ENCODE measurements at regions not wholly inside any gene's neighbourhood (a gene's known extent, or its start where the extent isn't known, plus 50 kb on each side); places are given as distances from the start of the nearest gene placed in this dataset.

- DNase-seq: no peak
Measured at GRCh38 chr3:80141557-80141956, 373.8 kb upstream of the ROBO1 start.

GRCh38 chr3:80116281-80116680, 348.5 kb upstream of the ROBO1 start:
- no peak for DNase-seq

DNA sequence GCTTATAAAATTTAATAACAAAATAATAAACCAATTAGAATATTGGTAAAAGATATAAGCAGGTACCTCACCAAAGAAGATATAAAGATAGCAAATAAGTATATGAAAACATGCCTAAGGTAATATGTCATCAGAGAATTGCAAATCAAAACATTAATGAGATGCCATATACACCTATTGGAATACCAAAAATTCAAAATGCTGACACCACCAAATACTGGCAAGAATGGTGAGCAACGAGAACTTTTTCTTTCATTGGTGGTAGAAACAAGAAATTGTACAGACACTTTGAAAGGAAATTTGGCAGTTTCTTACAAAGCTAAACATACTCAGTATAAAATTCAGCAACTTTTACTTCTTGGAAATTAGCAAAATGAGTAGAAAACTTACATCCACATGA, 346.9 kb upstream of the ROBO1 start:
- no peak for DNase-seq

DNA sequence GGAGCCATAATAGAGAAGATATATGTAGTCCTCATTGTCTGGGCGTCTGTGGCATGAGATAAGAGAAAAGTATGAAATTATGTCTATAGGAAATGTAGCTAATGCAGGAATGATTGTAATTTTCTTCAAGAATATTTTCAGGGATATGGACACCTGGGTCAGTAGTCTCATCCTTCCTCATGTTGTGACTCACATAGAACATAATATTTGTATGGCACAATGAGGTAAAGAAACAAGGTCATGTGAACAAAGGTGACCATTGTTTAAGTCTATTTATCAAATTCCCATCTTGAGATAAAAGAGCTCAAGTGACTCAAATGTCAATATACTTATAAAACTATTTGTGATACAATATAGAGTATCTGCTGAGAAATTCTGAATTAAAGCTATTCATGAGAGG, 345.5 kb upstream of the ROBO1 start:
- DNase-seq: no peak

GRCh38 chr3:80099559-80100066, 331.8 kb upstream of the ROBO1 start:
- no peak for DNase-seq

DNA sequence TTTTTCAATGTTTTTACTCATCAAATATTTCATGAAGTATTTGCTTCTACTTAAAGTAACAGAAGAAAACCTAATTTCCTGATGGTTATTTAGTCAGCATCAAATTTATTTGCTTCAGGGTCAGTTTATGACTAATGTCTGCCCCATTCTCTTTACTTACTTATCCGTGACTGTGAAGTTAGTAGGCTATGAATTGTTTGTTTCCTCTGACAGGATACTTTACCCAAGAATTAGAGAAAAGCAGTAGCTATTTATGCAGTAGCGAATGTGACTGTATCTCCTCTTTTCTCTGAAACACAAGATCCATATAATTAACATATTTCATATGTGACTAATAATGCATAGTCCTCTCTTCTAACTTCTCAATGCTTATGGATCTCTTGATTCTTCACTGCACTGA, 329.9 kb upstream of the ROBO1 start:
- DNase-seq: no peak

- no peak for DNase-seq
Measured at GRCh38 chr3:80096909-80097308, 329.1 kb upstream of the ROBO1 start.

DNA sequence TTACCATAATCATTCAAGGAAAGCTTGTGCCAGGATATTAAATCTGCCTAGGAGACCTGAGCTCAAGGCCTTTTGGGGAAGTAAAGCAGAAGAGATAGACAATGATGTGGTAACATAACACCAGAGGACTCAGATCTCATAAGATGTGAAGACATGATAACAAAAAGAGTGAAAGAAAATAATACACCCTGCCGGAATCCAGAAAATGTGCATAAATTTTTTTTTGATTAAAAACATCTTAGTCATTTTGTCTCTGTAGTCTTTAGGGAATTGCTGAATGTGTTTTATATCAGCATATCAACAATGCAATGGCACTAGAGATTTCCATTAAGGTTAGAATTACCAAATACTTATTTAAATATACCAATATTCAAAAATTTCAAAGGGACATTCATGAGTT, 326.8 kb upstream of the ROBO1 start:
- DNase-seq: peak; percentile 40 to 41

DNA sequence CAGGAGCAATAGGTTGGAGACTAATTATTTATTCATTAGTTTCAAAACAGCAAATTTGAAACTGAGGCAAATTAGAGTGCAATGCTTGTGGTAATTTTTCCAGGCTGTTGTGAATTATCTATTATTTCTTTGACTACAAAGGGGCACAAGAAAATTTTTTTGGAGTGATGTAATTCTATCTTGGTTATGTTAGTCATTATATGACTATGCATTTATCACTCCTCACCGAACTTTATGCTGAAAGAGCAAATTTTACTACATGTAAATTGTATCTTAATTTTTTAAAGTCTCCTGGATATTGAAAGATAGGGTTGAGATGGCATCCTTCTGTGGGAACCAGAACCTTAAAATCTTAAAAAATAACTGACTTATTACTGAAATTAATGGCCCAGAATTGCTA, 320.0 kb upstream of the ROBO1 start:
- DNase-seq: no peak

DNA sequence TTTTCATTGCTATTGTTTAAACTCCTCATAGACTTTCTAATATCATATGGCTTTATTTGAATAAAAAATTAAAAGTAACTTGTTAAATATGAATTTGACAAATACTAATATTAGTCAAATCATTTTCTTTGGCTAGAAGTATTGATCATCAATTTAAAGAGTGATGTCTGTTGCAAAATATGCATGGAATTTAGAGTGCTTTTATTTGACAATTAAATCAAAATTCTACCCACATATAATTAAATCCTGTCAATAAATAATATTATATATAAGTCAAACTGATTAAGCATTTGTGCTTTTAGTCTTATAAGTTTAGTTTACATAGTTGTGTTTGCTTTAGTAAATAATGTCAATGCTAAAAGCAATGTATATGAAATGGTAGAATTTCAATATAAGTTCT, 318.6 kb upstream of the ROBO1 start:
- no peak for DNase-seq

- DNase-seq: no peak
Measured at GRCh38 chr3:80079886-80080285, 312.1 kb upstream of the ROBO1 start.

DNA sequence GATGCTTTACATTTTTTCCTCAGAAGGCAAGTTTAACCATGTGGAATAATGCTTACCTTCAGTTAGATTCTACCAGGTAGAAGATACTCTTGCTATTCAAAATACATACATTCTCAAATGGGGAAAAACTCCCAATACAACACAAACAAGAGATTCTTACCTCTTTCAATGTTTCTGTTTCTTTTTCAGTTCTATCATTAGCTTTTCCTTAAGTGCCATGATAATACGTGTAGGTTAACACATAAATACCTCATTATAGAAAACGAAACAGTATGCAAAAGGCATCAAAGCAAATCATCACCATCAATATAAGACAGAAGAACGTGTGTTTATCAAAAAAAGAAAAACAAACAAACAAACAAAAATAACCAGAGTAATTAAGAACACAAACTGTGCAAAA, 300.7 kb upstream of the ROBO1 start:
- no peak for DNase-seq

GRCh38 chr3:80063535-80063934, 295.7 kb upstream of the ROBO1 start:
- no peak for DNase-seq

DNA sequence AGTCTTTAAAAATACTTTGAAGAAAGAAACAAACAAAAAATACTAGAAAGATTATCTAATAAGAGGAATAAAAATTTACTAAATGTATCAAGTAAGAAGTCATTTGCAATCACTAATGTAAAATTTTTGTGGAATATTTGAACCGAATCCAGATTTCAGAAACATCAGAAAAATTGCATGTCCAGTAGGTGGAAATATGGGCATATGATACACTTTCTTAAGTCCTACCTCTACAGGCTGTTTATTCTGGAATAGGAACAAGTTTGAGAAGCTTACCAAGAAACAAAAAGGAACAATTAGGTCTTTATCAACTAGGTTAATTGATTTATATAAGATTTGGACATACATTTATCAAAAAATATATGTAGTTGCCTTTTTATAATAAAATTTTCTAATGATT, 292.9 kb upstream of the ROBO1 start:
- DNase-seq: no peak

DNA sequence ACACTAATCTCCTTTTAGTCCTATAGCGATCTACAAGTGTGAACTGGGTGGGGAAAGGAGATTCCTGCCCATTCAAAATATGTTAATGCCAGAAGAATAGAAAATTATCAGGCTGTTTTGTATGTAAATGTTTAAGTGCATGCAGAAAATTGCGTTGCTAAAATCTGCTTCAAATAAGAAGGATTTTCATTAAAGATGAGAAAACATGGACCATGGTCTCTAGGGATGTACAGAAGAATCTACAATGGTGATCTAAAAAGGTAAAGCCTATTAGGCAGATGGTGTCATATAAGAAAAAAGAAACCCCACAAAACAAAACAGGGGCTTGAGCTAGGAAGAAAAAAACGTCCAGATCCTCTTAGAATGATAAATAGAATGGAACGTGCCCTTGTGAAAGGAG, 287.5 kb upstream of the ROBO1 start:
- no peak for DNase-seq

- DNase-seq: no peak
Measured at GRCh38 chr3:80052271-80052670, 284.5 kb upstream of the ROBO1 start.

DNA sequence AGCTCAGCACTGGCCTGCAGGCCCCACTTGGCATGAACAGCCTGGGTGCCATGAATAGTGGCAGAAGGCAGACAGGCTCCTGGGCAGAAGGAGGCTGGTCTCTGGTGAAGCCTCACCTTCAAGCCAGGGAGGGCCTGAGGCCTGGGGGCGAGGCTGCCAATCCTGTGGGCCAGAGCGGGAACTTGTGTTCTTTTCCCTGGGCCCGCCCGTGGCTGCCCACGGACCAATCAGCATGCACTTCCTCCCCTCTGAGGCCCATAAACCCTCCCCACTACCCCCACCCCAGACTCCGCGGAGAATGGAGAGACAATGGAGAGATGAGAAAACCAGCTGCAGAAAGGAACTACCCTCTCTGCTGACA, 283.8 kb upstream of the ROBO1 start:
- DNase-seq: no peak

DNA sequence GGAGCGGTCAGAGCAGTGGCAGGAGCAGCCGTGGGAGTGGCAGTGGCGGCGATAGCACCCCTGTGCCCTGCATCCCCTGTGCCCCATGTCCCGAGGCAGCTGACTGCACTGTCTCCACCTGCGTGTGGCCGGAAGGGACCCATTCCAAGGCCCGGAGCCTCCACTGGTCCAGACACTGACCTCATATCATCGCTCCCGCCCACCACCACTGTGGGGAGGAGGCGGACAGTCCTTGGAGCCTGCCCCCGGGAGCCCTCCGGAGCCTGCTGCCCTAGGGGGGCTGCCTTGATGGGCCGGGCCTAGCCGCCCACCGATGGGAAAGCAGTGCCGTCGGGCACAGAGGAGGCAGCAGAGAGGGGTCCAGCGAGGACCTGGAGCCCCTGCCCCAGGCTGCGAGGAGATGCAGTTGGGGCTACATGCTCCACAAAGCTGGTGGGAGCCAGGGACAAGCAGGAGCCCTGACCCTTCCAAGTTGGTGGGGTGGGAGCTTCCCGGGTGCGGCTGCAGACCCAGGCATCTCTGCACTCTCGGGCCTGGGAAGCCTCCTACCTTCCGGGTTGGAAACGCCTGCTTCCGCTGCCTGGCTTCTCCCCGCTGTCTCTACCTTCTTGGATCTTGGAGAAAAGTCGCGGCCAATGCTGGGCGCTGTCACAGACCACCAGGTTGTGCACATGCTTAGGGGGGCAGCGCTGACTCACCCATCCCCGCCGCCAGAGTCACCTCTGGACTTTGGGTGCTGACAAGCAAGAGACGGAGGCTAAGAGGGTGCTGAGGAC, 283.2 kb upstream of the ROBO1 start:
- no peak for DNase-seq

DNA sequence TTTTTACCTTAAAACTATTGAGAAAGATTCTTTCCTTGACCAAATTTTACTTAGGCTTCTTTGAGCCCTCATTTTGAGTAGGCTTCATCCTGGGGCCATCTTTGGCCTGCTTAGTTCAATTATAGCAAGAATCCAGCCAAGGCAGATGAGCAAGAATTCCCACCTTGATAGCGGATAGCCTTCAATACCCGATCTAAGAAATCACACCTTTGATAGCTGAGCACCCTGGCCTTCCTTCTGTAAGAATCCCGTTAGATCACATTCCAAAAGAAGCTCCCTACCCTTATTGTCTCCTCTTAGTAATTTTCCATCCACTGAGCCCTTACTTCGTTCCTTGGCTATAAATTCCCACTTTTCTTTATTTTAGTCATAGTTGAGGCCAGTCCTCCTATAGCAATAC, 275.4 kb upstream of the ROBO1 start:
- no peak for DNase-seq

- no peak for DNase-seq
Measured at GRCh38 chr3:80040067-80040466, 272.3 kb upstream of the ROBO1 start.

- no peak for DNase-seq
Measured at GRCh38 chr3:80036176-80036575, 268.4 kb upstream of the ROBO1 start.

- no peak for DNase-seq
Measured at GRCh38 chr3:80035021-80035420, 267.2 kb upstream of the ROBO1 start.

DNA sequence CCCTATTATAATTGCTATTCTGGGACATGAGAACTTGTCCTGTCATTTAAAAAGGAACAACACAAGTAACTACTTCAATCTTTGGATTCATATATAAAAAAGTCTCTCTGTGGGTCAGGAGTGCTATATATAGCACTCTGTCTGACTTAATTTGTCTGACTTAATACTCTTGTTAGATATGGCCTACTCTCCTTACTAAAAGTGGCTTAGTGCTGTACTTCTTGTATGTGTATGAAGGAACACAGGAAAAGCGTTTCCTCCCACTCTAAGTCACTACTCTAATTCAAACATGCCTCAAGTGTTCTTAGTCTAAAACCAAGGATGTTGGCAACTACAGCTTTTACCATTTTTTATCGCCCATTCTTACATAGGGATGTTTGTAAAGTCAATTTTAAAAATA, 255.2 kb upstream of the ROBO1 start:
- DNase-seq: no peak

GRCh38 chr3:80018375-80018774, 250.6 kb upstream of the ROBO1 start:
- no peak for DNase-seq

- peak; percentile 10 to 31 for DNase-seq
Measured at GRCh38 chr3:80017369-80017768, 249.6 kb upstream of the ROBO1 start.

All from Kasumi-1 (cell line).